Fibroblast of lung (primary cell): ENCODE measurements at regions not wholly inside any gene's neighbourhood (a gene's known extent, or its start where the extent isn't known, plus 50 kb on each side); places are given as distances from the start of the nearest gene placed in this dataset.

Source experiments
- DNase-seq, 2 donors: peaks; one replicate each; pipeline versions ENCODE4 v3.0.0 to v3.0.0-alpha.2; 2010; ENCODE audit warnings: low read depth in 2 of 2
- H2AFZ ChIP-seq: 2 replicates; pipeline ENCODE4 v1.5.1; 2012; ENCODE audit warnings: low read length, control low read depth, inconsistent platforms
- H3K27ac ChIP-seq: 2 replicates; pipeline ENCODE4 v1.5.1; 2011; ENCODE audit warnings: low read length, control low read depth; ENCODE audit not compliant: insufficient read depth
- H3K27me3 ChIP-seq: 2 replicates; pipeline ENCODE4 v1.5.1; 2011; ENCODE audit warnings: mild to moderate bottlenecking, low read length; ENCODE audit not compliant: control insufficient read depth, insufficient read depth
- H3K36me3 ChIP-seq: 2 replicates; pipeline ENCODE4 v1.5.1; 2011; ENCODE audit warnings: low read length; ENCODE audit not compliant: control insufficient read depth, insufficient read depth
- H3K4me1 ChIP-seq: 2 replicates; pipeline ENCODE4 v1.5.1; 2011; ENCODE audit warnings: low read length; ENCODE audit not compliant: control insufficient read depth, insufficient read depth; ENCODE audit errors: extremely low read depth
- H3K4me2 ChIP-seq: 2 replicates; pipeline ENCODE4 v1.5.1; 2011; ENCODE audit warnings: low read length, control low read depth; ENCODE audit not compliant: insufficient read depth; ENCODE audit errors: extremely low read depth
- H3K4me3 ChIP-seq, 4 experiments: fragments of 200-600 bp in 1 of 4; sonication (generic) in 1 of 4; replicated peaks in 1 of 4; 2 replicates each; pipeline ENCODE4 v1.5.1; 2011 to 2016; ENCODE audit warnings: low read length in 4 of 4, low read depth in 3 of 4, mild to moderate bottlenecking in 3 of 4, control low read depth in 2 of 4, inconsistent platforms in 1 of 4, mixed read lengths in 1 of 4; ENCODE audit not compliant: insufficient read depth in 1 of 4; ENCODE audit errors: control extremely low read depth in 1 of 4
- H3K79me2 ChIP-seq: 2 replicates; pipeline ENCODE4 v1.5.1; 2012; ENCODE audit warnings: mild to moderate bottlenecking, low read length, inconsistent platforms; ENCODE audit not compliant: control insufficient read depth, insufficient read depth
- H3K9ac ChIP-seq: 2 replicates; pipeline ENCODE4 v1.5.1; 2011; ENCODE audit warnings: mild to moderate bottlenecking, low read length, control low read depth; ENCODE audit not compliant: insufficient read depth
- H3K9me3 ChIP-seq: 2 replicates; pipeline ENCODE4 v1.5.1; 2012; ENCODE audit warnings: low read depth, low read length; ENCODE audit not compliant: control insufficient read depth, insufficient read depth
- H4K20me1 ChIP-seq: 2 replicates; pipeline ENCODE4 v1.5.1; 2011; ENCODE audit warnings: low read length; ENCODE audit not compliant: control insufficient read depth, insufficient read depth; ENCODE audit errors: extremely low read depth
- CTCF ChIP-seq, 2 donors: IDR thresholded peaks in 1 of 2; conservative IDR thresholded peaks in 1 of 2; 1 replicate in 1 of 2; 2 replicates in 1 of 2; pipeline ENCODE4 v1.5.1; 2011 to 2012; ENCODE audit warnings: low read length in 2 of 2, control low read depth in 1 of 2, inconsistent platforms in 1 of 2, low read depth in 1 of 2, mild to moderate bottlenecking in 1 of 2
- EZH2 ChIP-seq: IDR thresholded peaks from 2 replicates; pipeline ENCODE4 v1.5.1; 2012; ENCODE audit warnings: low read length, control low read depth, mild to moderate bottlenecking; ENCODE audit errors: missing control alignments

GRCh38 chr4:141347684-141348083, 127.0 kb downstream of the ZNF330 start:
- Histone ChIP-seq H4K20me1 (no peaks in the 10 kb centered on the region), H3K4me1 (no peaks in the 10 kb centered on the region), H3K27me3 (no peaks in the 10 kb centered on the region), H3K9ac (no peak overlapping the region), H3K4me2 (no peak overlapping the region), H3K36me3 (no peaks in the 10 kb centered on the region), H2AFZ (no peak overlapping the region), H3K79me2 (no peaks in the 10 kb centered on the region), H3K9me3 (no peaks in the 10 kb centered on the region), H3K4me3 (no peak overlapping the region), H3K27ac (no peak overlapping the region)
- no peak for TF ChIP-seq CTCF (conservative IDR thresholded peaks at IDR 0.05 in 1 of 2, IDR thresholded peaks at IDR 0.05 in 1 of 2; ENCODE audit: low read depth in 1 of 2, low read length in 2 of 2)
- TF ChIP-seq EZH2 = no peak
- DNase-seq = no peak

- Histone ChIP-seq H4K20me1 (no peaks in the 10 kb centered on the region), H2AFZ (no peak overlapping the region), H3K4me1 (no peaks in the 10 kb centered on the region), H3K4me3 (no peak overlapping the region), H3K36me3 (no peaks in the 10 kb centered on the region), H3K27ac (no peak overlapping the region), H3K79me2 (no peaks in the 10 kb centered on the region), H3K9ac (no peak overlapping the region), H3K27me3 (no peaks in the 10 kb centered on the region), H3K9me3 (no peaks in the 10 kb centered on the region), H3K4me2 (no peak overlapping the region)
- TF ChIP-seq EZH2 (no peak), CTCF (conservative IDR thresholded peaks at IDR 0.05 in 1 of 2, IDR thresholded peaks at IDR 0.05 in 1 of 2; ENCODE audit: low read depth in 1 of 2, low read length in 2 of 2) (no peak)
- no peak for DNase-seq
Measured at GRCh38 chr4:141348125-141348524, 127.4 kb downstream of the ZNF330 start.

- Histone ChIP-seq H3K4me2 (no peak overlapping the region), H3K36me3 (no peaks in the 10 kb centered on the region), H3K27ac (no peak overlapping the region), H3K4me3 (no peak overlapping the region), H3K9me3 (no peaks in the 10 kb centered on the region), H2AFZ (no peak overlapping the region), H4K20me1 (no peaks in the 10 kb centered on the region), H3K79me2 (no peaks in the 10 kb centered on the region), H3K27me3 (no peaks in the 10 kb centered on the region), H3K9ac (no peak overlapping the region), H3K4me1 (no peaks in the 10 kb centered on the region)
- no peak for DNase-seq
- TF ChIP-seq CTCF (conservative IDR thresholded peaks at IDR 0.05 in 1 of 2, IDR thresholded peaks at IDR 0.05 in 1 of 2; ENCODE audit: low read depth in 1 of 2, low read length in 2 of 2) (no peak), EZH2 (no peak)
Measured at GRCh38 chr4:141348573-141348972, 127.9 kb downstream of the ZNF330 start.
